ENCODE measurements at regions not wholly inside any gene's neighbourhood (a gene's known extent, or its start where the extent isn't known, plus 50 kb on each side); places are given as distances from the start of the nearest gene placed in this dataset.

GRCh38 chr15:47352217-47352616 is 365.1 kb upstream of the SEMA6D start:
- intact Hi-C loops (cut with DNase I): no loop called here
- WGBS, 2 donors: 72 to 82% methylated on average over 3 of the region's 3 CpGs
- no peaks in the 10 kb centered on the region for H3K9me3 ChIP-seq
- H3K4me1 ChIP-seq: no peaks in the 10 kb centered on the region
- H3K27ac ChIP-seq: no peak overlapping the region
- no peaks in the 10 kb centered on the region for H3K27me3 ChIP-seq
- TF ChIP-seq POLR2A (IDR thresholded peaks at IDR 0.05): no peak
- no peak for TF ChIP-seq CTCF (IDR thresholded peaks at IDR 0.05)
- no peaks in the 10 kb centered on the region for H3K36me3 ChIP-seq
- no peak overlapping the region for H3K4me3 ChIP-seq
- no peak for DNase-seq

- H3K27ac ChIP-seq: no peak overlapping the region
- intact Hi-C loops (cut with DNase I): no loop called here
- H3K27me3 ChIP-seq: no peaks in the 10 kb centered on the region
- H3K4me3 ChIP-seq: no peak overlapping the region
- DNase-seq: no peak
- H3K36me3 ChIP-seq: no peaks in the 10 kb centered on the region
- H3K9me3 ChIP-seq: no peaks in the 10 kb centered on the region
- TF ChIP-seq POLR2A (IDR thresholded peaks at IDR 0.05) (no peak), CTCF (IDR thresholded peaks at IDR 0.05) (no peak)
- H3K4me1 ChIP-seq: no peaks in the 10 kb centered on the region
These were observed 361.5 kb upstream of the SEMA6D start for GRCh38 chr15:47355759-47356158.

- Histone ChIP-seq H3K4me3 (no peak overlapping the region), H3K4me1 (no peaks in the 10 kb centered on the region), H3K27me3 (no peaks in the 10 kb centered on the region), H3K9me3 (no peaks in the 10 kb centered on the region), H3K27ac (no peak overlapping the region), H3K36me3 (no peaks in the 10 kb centered on the region)
- TF ChIP-seq CTCF (IDR thresholded peaks at IDR 0.05) (no peak), POLR2A (IDR thresholded peaks at IDR 0.05) (no peak)
- intact Hi-C loops (cut with DNase I): no loop called here
- WGBS, 2 donors: 82 to 89% methylated on average over 2 of the region's 2 CpGs
- no peak for DNase-seq
These were observed 361.0 kb upstream of the SEMA6D start for GRCh38 chr15:47356297-47356696.

GRCh38 chr15:47358876-47359275 is 358.4 kb upstream of the SEMA6D start:
- TF ChIP-seq POLR2A (IDR thresholded peaks at IDR 0.05): no peak
- no peak for TF ChIP-seq CTCF (IDR thresholded peaks at IDR 0.05)
- intact Hi-C loops (cut with DNase I): no loop called here
- H3K4me3 ChIP-seq: no peak overlapping the region
- no peaks in the 10 kb centered on the region for H3K36me3 ChIP-seq
- no peaks in the 10 kb centered on the region for H3K9me3 ChIP-seq
- H3K4me1 ChIP-seq: no peaks in the 10 kb centered on the region
- no peak for DNase-seq
- H3K27me3 ChIP-seq: no peaks in the 10 kb centered on the region
- no peak overlapping the region for H3K27ac ChIP-seq
- 17 to 40% methylated on average over 2 of the region's 2 CpGs for WGBS, 2 donors

GRCh38 chr15:47360305-47360704 is 357.0 kb upstream of the SEMA6D start:
- TF ChIP-seq CTCF (IDR thresholded peaks at IDR 0.05) (no peak), POLR2A (IDR thresholded peaks at IDR 0.05) (no peak)
- Histone ChIP-seq H3K9me3 (no peaks in the 10 kb centered on the region), H3K4me3 (no peak overlapping the region), H3K27me3 (no peaks in the 10 kb centered on the region), H3K36me3 (no peaks in the 10 kb centered on the region), H3K27ac (no peak overlapping the region), H3K4me1 (no peaks in the 10 kb centered on the region)
- DNase-seq: no peak
- intact Hi-C loops (cut with DNase I): no loop called here

Data from esophagus squamous epithelium (tissue), 5 donors.